ENCODE measurements at regions not wholly inside any gene's neighbourhood (a gene's known extent, or its start where the extent isn't known, plus 50 kb on each side); places are given as distances from the start of the nearest gene placed in this dataset.
A peak's percentile ranks its signal among the peaks of the same experiment; 100 is the strongest.

DNA sequence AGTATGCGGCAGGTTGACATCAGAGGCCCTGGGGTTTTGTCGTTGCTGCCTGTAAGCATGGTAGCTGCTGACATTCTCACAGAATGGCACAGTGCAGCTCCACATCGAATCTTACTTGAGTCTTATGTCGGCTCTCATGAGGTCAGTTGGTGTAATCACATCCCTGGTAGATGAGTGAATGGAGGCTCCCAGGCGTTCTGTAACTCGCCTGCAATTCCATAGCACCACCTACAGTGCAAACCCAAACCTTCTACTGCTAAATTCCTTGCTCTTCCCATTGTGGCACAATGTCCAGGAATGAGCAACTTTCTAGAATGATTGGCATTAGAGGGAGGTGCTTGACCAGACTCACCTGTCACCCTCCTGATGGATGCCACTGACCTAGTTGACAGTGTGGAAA is 578.4 kb downstream of the CCDC171 start:
- TF ChIP-seq, protein P1, sequence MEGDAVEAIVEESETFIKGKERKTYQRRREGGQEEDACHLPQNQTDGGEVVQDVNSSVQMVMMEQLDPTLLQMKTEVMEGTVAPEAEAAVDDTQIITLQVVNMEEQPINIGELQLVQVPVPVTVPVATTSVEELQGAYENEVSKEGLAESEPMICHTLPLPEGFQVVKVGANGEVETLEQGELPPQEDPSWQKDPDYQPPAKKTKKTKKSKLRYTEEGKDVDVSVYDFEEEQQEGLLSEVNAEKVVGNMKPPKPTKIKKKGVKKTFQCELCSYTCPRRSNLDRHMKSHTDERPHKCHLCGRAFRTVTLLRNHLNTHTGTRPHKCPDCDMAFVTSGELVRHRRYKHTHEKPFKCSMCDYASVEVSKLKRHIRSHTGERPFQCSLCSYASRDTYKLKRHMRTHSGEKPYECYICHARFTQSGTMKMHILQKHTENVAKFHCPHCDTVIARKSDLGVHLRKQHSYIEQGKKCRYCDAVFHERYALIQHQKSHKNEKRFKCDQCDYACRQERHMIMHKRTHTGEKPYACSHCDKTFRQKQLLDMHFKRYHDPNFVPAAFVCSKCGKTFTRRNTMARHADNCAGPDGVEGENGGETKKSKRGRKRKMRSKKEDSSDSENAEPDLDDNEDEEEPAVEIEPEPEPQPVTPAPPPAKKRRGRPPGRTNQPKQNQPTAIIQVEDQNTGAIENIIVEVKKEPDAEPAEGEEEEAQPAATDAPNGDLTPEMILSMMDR (IDR thresholded peaks at IDR 0.05; ENCODE audit: control insufficient read depth, extremely low read depth, insufficient read depth), result no peak
- no peak for DNase-seq (ENCODE audit: low read depth)
- no peak overlapping the region for H3K4me3 ChIP-seq (ENCODE audit: low read depth, low read length)

DNA sequence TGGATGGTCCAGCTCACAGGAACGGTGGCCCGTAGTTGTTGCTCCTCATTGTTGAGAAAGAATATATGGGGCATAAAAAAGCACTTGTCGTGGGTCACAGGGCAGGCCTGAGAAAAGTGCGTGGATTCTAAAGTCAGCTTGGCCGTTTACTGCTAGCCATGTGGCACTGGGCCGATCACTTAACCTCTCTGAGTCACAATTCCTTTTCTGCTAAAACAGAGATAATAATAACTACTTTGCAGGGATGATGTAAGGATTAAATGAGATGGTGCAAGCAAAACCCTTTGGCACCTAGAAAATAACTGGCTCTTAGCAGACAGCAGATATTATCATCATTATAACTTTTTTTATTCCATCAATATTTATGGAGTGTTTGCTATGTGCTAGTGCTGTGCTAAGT is 579.7 kb downstream of the CCDC171 start:
- TF ChIP-seq, protein P1 (IDR thresholded peaks at IDR 0.05; ENCODE audit: control insufficient read depth, extremely low read depth, insufficient read depth), result no peak
- no peak for DNase-seq (ENCODE audit: low read depth)
- H3K4me3 ChIP-seq (ENCODE audit: low read depth, low read length), result no peak overlapping the region

DNA sequence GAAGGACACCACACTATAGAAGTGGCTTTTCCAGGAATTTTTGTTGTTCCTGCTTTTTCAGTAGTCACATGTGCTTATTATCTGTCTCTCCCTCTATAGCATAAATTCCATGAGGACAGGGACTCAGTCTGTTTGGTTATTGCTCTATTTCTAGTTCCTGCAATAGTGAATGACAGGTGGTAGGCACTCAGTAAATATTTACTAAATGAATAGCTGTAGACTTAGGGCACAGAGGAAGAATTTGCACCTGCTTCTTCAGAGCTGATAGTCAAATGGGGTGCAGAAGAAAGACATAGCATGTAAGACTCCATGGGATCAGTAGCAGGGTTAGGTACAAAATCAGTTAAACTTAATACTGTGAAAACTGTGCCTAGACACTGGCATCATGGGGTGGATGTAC is 580.2 kb downstream of the CCDC171 start:
- TF ChIP-seq, protein P1 (IDR thresholded peaks at IDR 0.05; ENCODE audit: control insufficient read depth, extremely low read depth, insufficient read depth), result no peak
- no peak for DNase-seq (ENCODE audit: low read depth)
- no peak overlapping the region for H3K4me3 ChIP-seq (ENCODE audit: low read depth, low read length)

DNA sequence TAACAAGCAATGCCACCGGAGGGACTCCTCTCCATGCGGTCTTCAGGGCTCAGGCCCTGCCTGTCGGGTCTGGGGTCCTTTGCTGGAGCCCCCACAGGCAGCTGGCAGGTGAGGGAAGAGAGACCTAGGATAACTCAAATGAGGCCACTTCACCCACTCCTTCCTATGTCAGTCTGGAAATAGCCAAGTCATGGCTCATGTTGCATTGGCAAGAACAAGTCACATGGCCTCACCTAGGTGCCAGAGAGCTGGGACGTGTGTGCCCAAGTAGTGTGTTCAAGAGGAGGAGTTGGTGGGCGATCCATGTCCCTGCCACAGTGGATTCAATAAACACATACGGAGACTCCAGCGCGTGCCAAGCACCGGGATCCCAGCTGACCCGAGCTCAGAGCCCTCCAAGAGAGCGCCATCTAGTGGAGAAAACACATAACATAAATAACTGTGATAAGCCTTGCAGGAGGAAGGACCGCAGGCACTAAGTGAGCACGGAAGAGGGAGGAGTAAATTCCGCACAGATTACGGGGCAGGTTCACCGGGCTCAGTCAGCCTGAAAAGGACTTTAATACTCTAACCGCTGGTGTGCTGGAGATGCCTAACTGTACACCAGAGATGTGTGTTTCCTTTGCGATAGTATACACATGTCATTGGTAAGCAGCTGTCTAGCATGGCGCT is 580.8 kb downstream of the CCDC171 start:
- DNase-seq (ENCODE audit: low read depth), result peak; percentile 43
- TF ChIP-seq, protein P1 (IDR thresholded peaks at IDR 0.05; ENCODE audit: control insufficient read depth, extremely low read depth, insufficient read depth), result peak; percentile 63

DNA sequence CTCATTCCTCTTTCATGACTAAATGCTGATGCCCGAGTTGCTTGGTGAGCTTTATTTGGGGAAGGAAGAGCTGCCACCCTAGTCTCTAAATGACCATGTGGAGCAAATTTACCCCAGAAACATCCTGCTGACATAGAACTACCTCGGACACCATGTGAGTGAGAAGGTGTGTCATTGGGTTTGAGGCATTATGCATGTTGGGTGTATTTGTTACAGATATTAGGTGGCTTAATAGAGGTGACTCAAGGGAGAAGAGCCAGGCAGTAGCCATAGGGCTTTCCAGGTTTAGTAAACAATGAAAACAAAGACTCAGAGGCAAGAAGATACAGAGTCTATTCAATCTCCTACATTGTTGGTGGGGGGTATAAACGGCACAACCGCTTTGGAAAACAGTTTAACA is 581.5 kb downstream of the CCDC171 start:
- no peak for DNase-seq (ENCODE audit: low read depth)
- no peak overlapping the region for H3K4me3 ChIP-seq (ENCODE audit: low read depth, low read length)
- TF ChIP-seq, protein P1 (IDR thresholded peaks at IDR 0.05; ENCODE audit: control insufficient read depth, extremely low read depth, insufficient read depth), result no peak

More for the DNA sequence above, 580.8 kb downstream of the CCDC171 start:
- H3K4me3 ChIP-seq (ENCODE audit: low read depth, low read length), result no peak overlapping the region

DNA sequence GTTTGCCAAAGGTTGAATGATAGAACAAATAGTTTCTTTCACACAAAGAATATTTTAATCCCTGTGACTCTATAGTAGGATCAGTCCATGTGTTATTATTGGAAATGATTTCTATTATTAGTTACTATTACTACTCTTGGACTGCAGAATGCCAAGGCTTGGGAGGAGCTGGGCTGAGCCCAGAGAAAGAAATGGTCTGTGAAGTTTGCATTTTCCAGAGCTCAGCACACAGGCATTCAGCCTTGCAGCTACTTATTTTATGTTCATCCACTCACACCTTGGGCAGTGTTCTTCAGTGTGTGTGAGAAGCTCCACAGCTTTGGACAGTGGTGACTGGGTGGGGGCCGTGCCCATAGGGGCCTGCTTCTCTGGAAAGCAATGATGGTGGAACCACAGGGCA is 583.1 kb downstream of the CCDC171 start:
- TF ChIP-seq, protein P1 (IDR thresholded peaks at IDR 0.05; ENCODE audit: control insufficient read depth, extremely low read depth, insufficient read depth), result no peak
- no peak overlapping the region for H3K4me3 ChIP-seq (ENCODE audit: low read depth, low read length)
- no peak for DNase-seq (ENCODE audit: low read depth)

DNA sequence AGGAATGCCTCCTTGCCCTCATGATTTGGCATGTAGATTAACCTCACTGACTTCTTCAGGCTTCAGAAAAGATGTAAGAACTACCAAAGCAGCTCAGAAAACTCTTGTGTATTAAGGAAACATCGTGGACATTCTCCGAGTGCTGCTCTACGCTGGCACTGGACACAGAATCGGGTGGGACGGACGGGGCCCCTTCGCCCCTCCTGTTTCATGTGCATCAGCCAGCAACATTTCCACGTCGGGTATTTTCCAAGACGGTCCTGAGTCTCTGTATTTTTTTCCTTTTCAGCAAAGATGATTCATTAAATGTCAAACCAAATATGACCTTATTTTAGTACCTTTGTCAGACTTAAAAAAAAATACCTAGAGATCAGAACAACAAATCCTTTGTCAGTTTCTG is 583.6 kb downstream of the CCDC171 start:
- H3K4me3 ChIP-seq (ENCODE audit: low read depth, low read length), result no peak overlapping the region
- TF ChIP-seq, protein P1 (IDR thresholded peaks at IDR 0.05; ENCODE audit: control insufficient read depth, extremely low read depth, insufficient read depth), result no peak
- DNase-seq (ENCODE audit: low read depth), result no peak
